ENCODE measurements at regions not wholly inside any gene's neighbourhood (a gene's known extent, or its start where the extent isn't known, plus 50 kb on each side); places are given as distances from the start of the nearest gene placed in this dataset.

GRCh38 chr2:175403599-175404221 is 222.2 kb upstream of the ATP5MC3 start:
- DNase-seq (ENCODE audit: low read depth) = no peak
- no peak overlapping the region for H3K4me3 ChIP-seq (ENCODE audit: low read depth, low read length)
- TF ChIP-seq CTCF (IDR thresholded peaks at IDR 0.05; ENCODE audit: insufficient read depth, low read length) = no peak

DNA sequence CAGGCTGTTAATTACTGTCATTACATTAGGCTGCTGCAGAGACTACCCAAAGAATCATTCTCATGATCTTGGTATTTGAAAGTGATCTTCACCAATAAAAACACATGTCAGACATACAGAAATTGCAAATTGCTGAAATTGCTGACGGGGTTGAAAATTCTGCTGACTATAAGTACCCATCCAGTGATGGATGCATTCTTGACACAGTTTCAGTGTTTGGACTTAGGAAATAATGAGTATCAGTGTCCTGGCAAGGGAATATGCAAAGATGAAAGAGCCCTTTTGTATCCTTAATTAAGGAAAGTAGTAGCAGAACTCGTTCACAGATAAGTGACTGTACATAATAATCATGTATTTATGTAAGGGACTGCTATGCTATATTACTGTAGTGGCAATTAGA is 221.1 kb upstream of the ATP5MC3 start:
- no peak for TF ChIP-seq CTCF (IDR thresholded peaks at IDR 0.05; ENCODE audit: insufficient read depth, low read length)
- no peak for DNase-seq (ENCODE audit: low read depth)
- H3K4me3 ChIP-seq (ENCODE audit: low read depth, low read length) = no peak overlapping the region

DNA sequence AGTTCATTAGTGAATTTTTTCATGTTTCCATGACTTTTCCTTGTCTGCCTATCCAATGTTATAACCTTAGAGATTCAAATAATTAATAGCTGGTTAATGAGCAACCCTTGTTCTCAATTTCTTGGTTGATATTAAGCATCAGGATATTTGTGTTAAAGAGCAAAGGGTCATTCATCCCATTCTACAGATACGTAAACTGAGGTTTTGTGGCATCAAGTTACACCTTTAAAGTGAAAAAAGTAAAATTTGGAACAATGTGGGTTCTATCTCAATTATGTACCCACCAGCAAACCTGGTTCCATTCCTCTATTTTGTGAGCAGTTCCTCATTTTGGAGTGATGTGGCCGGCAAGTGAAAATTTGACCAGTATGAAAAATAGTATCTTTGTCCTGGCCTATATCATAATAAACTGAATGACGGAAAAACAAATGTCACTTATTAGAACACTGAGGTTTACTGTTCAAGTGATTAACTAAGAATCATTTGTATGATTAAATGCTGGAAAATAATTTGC is 220.5 kb upstream of the ATP5MC3 start:
- TF ChIP-seq CTCF (IDR thresholded peaks at IDR 0.05; ENCODE audit: insufficient read depth, low read length) = no peak
- H3K4me3 ChIP-seq (ENCODE audit: low read depth, low read length) = no peak overlapping the region
- no peak for DNase-seq (ENCODE audit: low read depth)

DNA sequence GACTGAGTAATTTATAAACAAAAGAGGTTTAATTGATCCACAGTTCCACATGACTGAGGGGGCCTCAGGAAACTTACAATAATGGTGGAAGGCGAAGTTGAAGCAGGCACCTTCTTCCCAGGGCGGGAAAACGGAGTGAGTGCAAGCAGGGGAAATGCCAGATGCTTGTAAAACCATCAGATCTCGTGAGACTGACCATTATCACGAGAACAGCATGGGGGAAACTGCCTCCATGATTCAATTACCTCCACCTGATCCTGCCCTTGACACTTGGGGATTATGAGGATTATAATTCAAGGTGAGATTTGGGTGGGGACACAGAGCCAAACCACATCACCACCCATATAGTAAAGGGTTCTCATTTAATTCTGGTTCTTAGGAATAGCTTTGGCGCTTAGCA is 219.5 kb upstream of the ATP5MC3 start:
- TF ChIP-seq CTCF (IDR thresholded peaks at IDR 0.05; ENCODE audit: insufficient read depth, low read length) = no peak
- no peak for DNase-seq (ENCODE audit: low read depth)
- no peak overlapping the region for H3K4me3 ChIP-seq (ENCODE audit: low read depth, low read length)

GRCh38 chr2:175399326-175399725 is 217.8 kb upstream of the ATP5MC3 start:
- no peak for DNase-seq (ENCODE audit: low read depth)
- H3K4me3 ChIP-seq (ENCODE audit: low read depth, low read length) = no peak overlapping the region
- no peak for TF ChIP-seq CTCF (IDR thresholded peaks at IDR 0.05; ENCODE audit: insufficient read depth, low read length)

DNA sequence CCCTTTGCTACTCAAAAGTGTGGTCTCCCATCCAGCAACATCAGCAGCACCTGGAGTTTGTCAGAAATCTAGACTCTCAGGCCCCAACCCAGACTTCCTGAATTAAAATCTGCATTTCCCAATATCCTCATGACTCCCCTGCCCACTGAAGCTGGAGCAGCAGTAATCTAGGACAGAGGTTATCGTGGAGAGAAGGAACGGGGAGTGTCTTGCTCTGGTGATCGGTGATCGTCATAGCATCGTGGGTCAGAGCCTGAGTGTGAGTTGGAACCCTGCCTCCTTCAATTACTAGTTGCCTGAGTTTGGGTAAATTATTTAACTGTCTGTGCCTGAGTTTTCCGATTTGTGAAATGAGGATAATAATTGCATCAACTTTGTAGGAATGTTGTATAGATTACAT is 217.3 kb upstream of the ATP5MC3 start:
- TF ChIP-seq CTCF (IDR thresholded peaks at IDR 0.05; ENCODE audit: insufficient read depth, low read length) = no peak
- DNase-seq (ENCODE audit: low read depth) = no peak

DNA sequence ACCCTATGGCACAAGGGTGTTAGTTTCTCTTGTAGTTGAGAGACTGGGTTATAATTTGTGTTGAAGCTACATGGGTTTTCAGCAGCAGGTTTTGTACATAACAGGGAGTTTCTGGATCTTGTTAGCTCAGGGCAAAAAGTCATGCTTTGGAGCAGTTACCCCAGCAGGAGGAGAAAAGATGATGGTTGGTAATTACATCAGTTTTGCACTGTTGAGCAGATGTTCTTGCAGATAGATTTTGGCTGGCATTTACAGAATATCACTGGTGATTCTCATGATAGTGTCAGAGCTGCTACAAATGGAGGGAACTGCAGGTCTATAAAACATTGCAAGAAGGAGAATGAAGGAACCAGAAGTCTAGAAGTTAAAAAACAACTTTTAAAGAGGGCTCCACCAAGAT is 215.2 kb upstream of the ATP5MC3 start:
- DNase-seq (ENCODE audit: low read depth) = no peak
- no peak overlapping the region for H3K4me3 ChIP-seq (ENCODE audit: low read depth, low read length)
- TF ChIP-seq CTCF (IDR thresholded peaks at IDR 0.05; ENCODE audit: insufficient read depth, low read length) = no peak

More for the DNA sequence above, 217.3 kb upstream of the ATP5MC3 start:
- H3K4me3 ChIP-seq (ENCODE audit: low read depth, low read length) = no peak overlapping the region

All from fibroblast of the aortic adventitia (primary cell).